GM18909 (cell line): ENCODE measurements at regions not wholly inside any gene's neighbourhood (a gene's known extent, or its start where the extent isn't known, plus 50 kb on each side); places are given as distances from the start of the nearest gene placed in this dataset.

ENCODE experiments used
- ATAC-seq: cut with Tn5 transposase; IDR thresholded peaks from one replicate; pipeline ENCODE4 v1.9.1; 2021; ENCODE audit warnings: mild to moderate bottlenecking; ENCODE audit not compliant: unreplicated experiment, poor library complexity

- no peak for ATAC-seq
Measured at GRCh38 chr6:33925210-33925609, 121.4 kb upstream of the MLN start.

DNA sequence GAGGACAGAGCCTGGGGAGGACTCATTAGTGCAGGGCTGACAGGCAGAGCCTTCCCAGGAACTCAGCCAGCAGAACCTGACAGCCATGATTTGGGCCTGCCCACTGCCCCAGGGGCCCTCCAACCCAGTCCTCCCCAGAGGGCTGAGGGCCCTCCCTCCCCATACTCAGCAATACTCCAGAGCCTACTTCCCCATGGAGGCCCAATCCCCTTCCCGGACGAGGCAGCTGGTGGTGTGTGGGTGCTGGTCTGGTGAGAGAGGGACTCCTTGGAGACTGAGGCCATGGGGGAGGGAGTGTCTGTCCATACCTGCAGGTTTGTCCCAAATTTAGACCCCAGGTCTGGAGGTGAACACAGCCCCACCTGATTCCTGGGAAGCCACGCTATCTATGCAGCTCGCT lies 120.9 kb upstream of the MLN start:
- ATAC-seq, result no peak

GRCh38 chr6:33923857-33924514 lies 120.2 kb upstream of the MLN start:
- ATAC-seq, result no peak

DNA sequence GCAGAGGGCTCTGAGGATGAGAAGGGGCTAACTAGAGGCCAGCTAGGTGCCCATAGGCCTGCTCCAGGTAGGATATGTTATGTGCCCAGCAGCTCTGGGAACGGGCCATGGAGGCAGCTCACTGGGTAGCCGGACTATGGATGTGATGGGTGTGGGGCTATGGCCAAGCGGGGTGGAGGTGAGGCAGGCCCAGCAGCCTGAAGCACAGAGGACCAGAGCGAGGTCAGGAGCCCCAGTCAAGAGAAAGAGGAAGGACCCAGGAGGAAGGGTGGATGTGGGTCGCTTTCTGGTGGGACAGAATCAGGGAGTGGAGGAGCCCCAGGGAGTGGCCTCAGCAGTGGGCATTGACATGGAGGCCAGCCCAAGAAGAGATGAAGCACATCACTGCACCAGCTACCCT lies 117.9 kb upstream of the MLN start:
- no peak for ATAC-seq

GRCh38 chr6:33918175-33918695 lies 114.4 kb upstream of the MLN start:
- no peak for ATAC-seq

GRCh38 chr6:33915134-33915533 lies 111.3 kb upstream of the MLN start:
- ATAC-seq, result no peak

DNA sequence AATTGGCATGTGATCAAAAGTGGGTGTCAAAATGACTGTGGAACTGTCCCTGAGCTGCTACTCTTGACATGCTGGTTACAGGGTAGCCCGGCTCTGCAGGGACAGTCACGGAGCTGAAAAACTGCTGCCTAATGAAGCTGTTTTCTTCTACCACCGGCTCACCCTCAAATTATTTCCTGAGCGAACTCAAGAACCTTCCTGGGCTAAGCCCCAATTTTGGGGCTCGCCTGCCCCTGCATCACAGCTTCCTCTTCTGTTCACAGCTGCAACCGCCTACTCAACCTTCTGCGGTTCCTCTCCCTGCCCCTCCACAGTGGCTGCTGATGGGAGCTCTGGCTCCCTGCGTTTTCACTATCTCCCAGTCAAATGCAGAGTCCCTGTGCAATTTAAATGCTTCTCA lies 110.8 kb upstream of the MLN start:
- ATAC-seq, result no peak

GRCh38 chr6:33912195-33912594 lies 108.4 kb upstream of the MLN start:
- no peak for ATAC-seq

GRCh38 chr6:33911488-33911887 lies 107.7 kb upstream of the MLN start:
- no peak for ATAC-seq

- ATAC-seq, result no peak
Measured at GRCh38 chr6:33910594-33910993, 106.8 kb upstream of the MLN start.

DNA sequence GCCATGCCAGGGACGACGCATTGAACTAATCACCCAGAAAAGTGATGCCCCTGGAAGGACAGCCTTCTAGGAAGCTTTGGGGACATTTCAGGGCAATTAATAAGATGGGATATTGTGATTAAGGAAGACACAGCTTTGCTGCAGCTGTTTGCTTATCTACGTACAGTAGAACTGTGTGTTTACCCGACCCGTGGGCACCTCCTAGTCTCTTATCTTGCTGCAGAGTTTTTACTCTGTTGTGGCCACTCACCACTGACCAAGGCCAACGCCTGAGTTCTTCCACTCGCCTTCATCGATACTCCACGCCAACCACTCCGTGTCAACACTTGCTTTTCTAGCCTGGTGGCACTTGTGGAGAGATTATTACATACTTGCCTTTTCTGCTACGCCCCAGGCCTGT lies 105.9 kb upstream of the MLN start:
- no peak for ATAC-seq

DNA sequence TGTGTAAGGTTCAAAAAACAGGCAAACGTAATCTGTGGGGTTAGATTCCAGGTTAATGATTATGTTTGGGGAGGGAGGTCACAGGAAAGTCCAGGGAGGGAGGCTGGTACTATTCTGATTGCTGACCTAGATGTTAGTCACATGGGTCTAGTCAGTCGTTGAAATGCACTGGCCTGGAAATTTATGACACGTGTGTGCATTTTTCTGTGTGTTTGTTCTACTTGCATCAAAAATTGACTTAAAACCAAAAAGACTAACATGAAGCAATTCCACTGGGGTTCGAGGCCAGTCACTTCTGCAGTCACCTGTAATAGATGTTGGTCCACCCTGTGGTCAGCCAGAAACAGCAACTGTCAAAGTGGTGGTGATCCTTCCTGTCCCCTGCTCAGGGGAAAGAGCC lies 104.2 kb upstream of the MLN start:
- no peak for ATAC-seq

DNA sequence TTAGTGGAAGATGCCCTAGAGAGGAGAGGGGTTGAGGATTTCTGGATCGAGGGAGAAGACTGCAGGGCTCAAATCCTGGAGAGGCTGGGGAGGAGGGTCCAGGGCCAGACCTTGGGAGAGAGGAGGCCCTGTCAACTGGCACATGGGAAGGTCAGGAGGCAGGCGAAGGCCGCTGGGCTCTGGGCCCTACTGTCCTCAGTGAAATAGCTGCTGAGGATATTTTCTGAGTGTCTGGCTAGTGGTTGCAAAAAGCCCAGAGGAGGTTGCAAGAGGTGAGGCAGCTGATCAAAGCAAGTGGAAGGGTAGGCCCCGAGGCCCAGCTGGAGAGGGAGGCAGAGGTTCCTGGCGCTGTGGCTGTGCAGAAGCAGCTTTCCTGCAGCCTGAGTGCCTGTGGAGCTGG lies 103.4 kb upstream of the MLN start:
- no peak for ATAC-seq

- no peak for ATAC-seq
Measured at GRCh38 chr6:33906439-33906838, 102.6 kb upstream of the MLN start.

DNA sequence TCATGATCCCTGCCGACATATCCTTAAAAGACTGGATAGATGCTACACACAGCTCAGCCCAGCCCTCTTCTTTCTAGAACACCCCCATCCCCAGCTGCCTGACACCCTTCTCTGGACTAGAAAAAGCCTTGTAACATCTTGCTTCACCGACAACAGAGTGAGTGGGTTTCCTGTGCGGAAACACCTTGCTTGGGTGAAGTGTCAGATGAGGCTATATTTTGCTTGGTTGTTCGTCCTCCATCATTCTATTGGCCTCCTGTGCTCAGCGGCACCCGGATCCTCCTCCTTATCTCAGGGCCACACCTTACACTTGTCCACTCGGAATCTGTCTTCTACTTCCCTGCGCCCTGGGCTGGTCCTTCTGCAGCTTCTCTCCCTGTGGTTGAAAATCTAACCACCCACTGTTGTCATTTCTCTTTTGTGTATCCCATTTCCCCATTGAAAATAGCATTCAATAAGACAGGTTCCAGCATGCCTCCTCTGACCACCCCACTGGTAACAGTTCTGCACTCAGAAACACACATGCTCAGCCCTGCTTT lies 101.3 kb upstream of the MLN start:
- peak; percentile 23 for ATAC-seq

GRCh38 chr6:33904747-33905065 lies 100.9 kb upstream of the MLN start:
- peak; percentile 3 for ATAC-seq

DNA sequence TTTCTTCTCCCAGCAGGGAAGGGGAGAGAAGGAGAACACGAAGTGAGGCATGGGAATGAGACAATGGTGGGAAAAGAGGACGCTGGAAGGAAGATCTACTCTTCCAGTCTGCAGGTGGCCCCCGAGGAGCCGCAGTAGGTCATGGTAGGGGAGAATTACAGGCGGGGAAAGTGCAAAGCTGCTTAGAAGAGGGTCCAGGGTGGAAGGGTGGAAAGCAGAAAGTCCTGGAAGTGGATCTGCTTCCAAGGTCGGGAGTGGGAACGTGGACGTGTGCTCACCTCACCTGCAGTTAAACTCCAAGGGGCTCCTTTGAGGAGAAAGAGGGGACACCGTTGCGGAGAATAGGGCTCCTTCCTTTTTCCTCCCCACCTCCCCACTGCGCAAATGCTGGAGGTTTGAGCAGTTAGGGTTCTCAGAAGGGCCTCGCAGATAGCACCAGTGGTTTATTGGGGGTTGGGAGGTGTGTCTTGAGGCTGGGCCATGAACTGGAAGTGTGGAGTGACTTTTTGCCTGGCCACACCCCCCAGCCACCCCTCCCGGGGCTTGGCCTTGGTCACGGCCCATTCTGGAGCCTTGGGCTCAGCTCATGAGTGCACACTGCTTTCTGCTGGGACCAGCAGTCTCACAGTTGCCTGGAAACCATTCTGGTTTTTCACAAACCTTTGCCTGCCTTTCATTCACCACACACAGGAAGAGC lies 100.4 kb upstream of the MLN start:
- ATAC-seq, result peak; percentile 78

DNA sequence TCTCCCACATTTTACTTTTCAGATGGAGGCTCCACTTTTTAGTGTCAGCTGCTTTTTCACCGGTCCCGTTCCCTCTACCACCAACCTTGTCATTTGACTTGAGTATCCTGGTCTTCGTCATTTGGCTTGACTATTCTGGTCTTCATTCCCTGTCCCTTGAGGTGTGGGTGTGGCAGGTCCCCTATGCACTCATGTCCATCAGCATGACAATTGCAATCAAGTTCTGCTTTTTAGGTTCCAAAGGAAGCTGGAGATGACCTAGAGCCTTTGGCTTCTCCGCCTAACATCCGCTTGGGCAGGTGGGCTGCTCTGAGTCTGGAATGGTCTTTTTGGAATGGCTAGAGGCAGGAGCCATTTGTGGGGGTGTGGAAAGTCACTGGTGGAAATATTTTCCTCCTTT lies 99.8 kb upstream of the MLN start:
- no peak for ATAC-seq

DNA sequence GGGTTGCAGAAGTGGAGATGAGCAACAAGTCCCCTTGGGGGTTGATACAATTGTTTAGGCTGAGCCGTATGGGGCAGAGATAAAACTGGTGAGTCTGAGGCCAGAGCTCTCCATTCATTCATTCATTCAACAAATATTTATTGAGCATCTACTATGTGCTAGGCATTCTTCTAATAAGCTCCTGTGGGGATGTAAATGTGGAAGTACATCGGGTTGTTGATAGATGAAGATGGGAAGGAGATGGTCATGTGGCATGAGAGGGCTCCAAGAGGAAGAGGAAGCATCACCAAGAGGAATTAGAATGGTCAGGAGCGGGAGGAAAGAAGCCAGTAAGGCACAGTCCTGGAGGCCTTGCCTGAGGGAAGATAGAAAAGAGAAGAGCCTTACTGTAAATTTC lies 98.7 kb upstream of the MLN start:
- ATAC-seq, result no peak

DNA sequence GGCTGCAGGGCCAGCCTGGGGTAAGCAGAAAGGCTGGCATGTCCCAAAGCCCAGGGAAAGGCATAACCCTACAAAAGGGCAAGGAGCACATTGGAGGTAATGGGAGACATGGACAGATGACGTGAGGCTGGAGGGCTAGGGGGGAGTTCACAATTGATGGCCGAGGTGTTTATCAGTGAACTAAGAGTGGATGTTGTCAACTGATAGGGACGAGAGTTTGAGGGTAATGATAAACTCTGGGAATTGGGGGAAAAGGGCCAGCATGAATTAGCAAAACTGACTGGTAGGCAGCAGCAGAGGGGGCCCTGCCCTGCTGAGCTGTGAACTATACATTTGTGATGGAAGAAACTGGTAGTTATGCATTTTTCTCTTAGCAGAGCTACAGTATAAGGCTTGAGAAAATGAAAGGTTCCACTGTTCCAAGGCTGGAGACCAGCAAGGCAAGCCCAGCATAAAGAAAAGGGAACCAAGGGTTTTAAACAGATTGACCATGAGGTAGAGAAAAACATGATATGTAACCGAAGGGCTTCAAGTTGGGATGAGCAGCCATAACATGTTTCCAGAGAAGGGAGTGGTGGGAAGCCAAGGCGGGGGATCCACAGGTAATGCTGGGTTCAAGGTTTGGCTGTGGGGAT lies 98.1 kb upstream of the MLN start:
- ATAC-seq, result no peak

DNA sequence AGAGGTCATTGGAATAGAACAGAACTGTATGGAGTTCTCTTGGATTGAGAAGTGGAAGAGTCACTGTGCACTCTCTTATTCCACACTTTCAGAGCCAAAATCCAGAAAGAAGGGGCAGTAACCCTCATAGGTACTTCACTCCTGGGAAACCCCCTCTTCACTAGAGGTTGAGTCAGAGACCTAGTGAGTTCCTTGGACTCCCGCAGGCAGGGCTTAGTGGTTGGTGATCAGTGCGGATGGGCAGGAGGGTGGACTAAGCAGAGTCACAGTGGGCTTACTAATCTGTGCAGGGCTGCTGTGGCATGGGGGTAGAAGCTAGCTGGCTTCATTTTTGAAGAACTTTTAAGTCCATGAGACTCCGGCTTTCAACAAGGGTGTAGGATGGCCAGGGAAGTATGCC lies 95.0 kb upstream of the MLN start:
- ATAC-seq, result no peak
